NOMO-1 treated with dmso at 0.1 percent for 144 hours (cell line): ENCODE measurements at regions not wholly inside any gene's neighbourhood (a gene's known extent, or its start where the extent isn't known, plus 50 kb on each side); places are given as distances from the start of the nearest gene placed in this dataset.
"Not testable (repeated sequence)": the region's sequence is repeated elsewhere in the genome, so short reads cannot be mapped to it uniquely, and the experiment has no call there.

Experiments used
- DNase-seq: peaks from one replicate; lab custom pipeline; 2025; ENCODE audit not compliant: unreplicated experiment; lab: John Stamatoyannopoulos, UW

- DNase-seq, result not testable (repeated sequence)
These were observed 667.1 kb downstream of the PRIM2 start for GRCh38 chr6:57984575-57984974.

- not testable (repeated sequence) for DNase-seq
These were observed 668.3 kb downstream of the PRIM2 start for GRCh38 chr6:57985734-57986133.

GRCh38 chr6:57986584-57986983, 669.2 kb downstream of the PRIM2 start:
- not testable (repeated sequence) for DNase-seq

- DNase-seq, result not testable (repeated sequence)
These were observed 672.2 kb downstream of the PRIM2 start for GRCh38 chr6:57989520-57990080.

GRCh38 chr6:57998858-57999619, 681.6 kb downstream of the PRIM2 start:
- not testable (repeated sequence) for DNase-seq

GRCh38 chr6:58000233-58000632, 682.8 kb downstream of the PRIM2 start:
- not testable (repeated sequence) for DNase-seq

GRCh38 chr6:58003417-58004167, 686.2 kb downstream of the PRIM2 start:
- not testable (repeated sequence) for DNase-seq

GRCh38 chr6:58007334-58008000, 690.0 kb downstream of the PRIM2 start:
- not testable (repeated sequence) for DNase-seq

GRCh38 chr6:58008001-58008335, 690.5 kb downstream of the PRIM2 start:
- DNase-seq, result not testable (repeated sequence)

- DNase-seq, result not testable (repeated sequence)
These were observed 694.6 kb downstream of the PRIM2 start for GRCh38 chr6:58011954-58012600.

GRCh38 chr6:58016614-58017013, 699.2 kb downstream of the PRIM2 start:
- not testable (repeated sequence) for DNase-seq

GRCh38 chr6:58028188-58028587, 710.8 kb downstream of the PRIM2 start:
- DNase-seq, result not testable (repeated sequence)

GRCh38 chr6:58038213-58038612, 720.8 kb downstream of the PRIM2 start:
- DNase-seq, result not testable (repeated sequence)

- not testable (repeated sequence) for DNase-seq
These were observed 729.2 kb downstream of the PRIM2 start for GRCh38 chr6:58046584-58046983.

- not testable (repeated sequence) for DNase-seq
These were observed 730.0 kb downstream of the PRIM2 start for GRCh38 chr6:58047389-58047788.

- DNase-seq, result not testable (repeated sequence)
These were observed 730.4 kb downstream of the PRIM2 start for GRCh38 chr6:58047865-58048264.

GRCh38 chr6:58055465-58056176, 738.2 kb downstream of the PRIM2 start:
- DNase-seq, result not testable (repeated sequence)

GRCh38 chr6:58059701-58060100, 742.3 kb downstream of the PRIM2 start:
- not testable (repeated sequence) for DNase-seq

- DNase-seq, result not testable (repeated sequence)
These were observed 746.1 kb downstream of the PRIM2 start for GRCh38 chr6:58063542-58063941.
